Erythroblast (primary cell): ENCODE measurements at regions not wholly inside any gene's neighbourhood (a gene's known extent, or its start where the extent isn't known, plus 50 kb on each side); places are given as distances from the start of the nearest gene placed in this dataset.
"Not testable (repeated sequence)": the region's sequence is repeated elsewhere in the genome, so short reads cannot be mapped to it uniquely, and the experiment has no call there.

Source experiments
- DNase-seq, 2 experiments: peaks; one replicate each; lab custom pipeline; 2025; lab: John Stamatoyannopoulos, UW
- GATA1 ChIP-seq: IDR thresholded peaks from 2 replicates; pipeline ENCODE4 v1.6.1; 2011; ENCODE audit warnings: low read depth, mild to moderate bottlenecking, control low read depth, low read length, moderate library complexity
- POLR2A ChIP-seq: IDR thresholded peaks from 2 replicates; pipeline ENCODE4 v1.6.1; 2011; ENCODE audit warnings: mild to moderate bottlenecking, low read length

DNA sequence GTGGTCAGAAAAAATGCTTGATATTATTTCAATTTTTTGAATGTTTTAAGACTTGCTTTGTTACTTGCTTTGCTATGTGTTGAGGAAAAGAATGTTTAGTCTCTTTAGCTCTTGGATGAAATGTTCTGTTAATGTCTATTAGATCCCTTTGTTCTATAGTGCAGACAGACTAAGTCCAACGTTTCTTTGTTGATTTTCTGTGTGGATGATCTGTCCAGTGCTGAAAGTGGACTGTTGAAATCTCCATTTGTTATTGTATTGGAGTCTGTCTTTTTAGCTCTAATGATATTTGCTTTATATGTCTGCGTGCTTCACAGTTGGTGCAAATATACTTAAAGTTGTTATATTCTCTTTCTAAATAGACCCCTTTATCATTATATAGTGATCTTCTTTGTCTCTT is 220.6 kb downstream of the GUCY2F start:
- DNase-seq = no peak
- TF ChIP-seq GATA1 = no peak
- no peak for TF ChIP-seq POLR2A

GRCh38 chrX:109252789-109253188 is 229.1 kb downstream of the GUCY2F start:
- TF ChIP-seq GATA1 (no peak), POLR2A (no peak)
- no peak for DNase-seq

DNA sequence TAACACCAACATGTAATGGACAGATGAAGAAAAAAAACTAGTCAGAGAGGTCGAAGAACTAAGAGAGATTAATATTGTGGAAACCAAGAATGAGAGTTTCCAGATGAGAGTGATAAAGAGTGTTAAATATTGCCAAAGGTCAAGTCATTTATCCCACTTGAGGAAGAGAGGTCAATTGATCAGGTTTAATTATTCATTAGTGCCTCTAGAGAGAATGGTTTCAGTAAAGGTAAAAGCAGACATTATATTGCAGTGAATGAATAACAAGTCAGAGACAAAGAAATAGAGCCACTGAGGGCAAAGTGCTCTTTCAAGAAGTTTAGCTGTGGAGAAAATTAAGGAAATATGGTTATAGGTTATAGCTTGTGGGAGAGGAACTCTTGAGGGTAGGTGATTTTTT is 263.1 kb downstream of the GUCY2F start:
- TF ChIP-seq GATA1 (no peak), POLR2A (no peak)
- no peak for DNase-seq

DNA sequence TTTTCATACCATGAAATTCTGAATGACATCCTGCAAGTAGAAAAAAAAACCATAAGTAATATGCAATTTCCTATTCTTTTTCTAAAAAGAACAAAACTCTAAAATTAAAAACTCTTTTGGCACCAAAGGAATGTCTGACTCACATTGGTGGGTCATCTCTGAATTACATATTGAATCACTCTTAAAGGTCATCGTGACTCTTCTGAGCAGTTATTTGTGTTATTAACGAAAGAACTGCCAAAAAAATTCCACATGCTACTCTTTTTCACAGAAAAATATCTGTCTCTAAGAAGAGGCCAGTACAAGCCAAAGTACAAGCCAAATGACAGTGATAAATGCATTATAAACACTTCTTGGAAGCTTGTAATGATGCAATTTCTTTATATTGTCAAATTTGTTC is 282.2 kb downstream of the GUCY2F start:
- no peak for DNase-seq
- no peak for TF ChIP-seq POLR2A
- TF ChIP-seq GATA1 = no peak

DNA sequence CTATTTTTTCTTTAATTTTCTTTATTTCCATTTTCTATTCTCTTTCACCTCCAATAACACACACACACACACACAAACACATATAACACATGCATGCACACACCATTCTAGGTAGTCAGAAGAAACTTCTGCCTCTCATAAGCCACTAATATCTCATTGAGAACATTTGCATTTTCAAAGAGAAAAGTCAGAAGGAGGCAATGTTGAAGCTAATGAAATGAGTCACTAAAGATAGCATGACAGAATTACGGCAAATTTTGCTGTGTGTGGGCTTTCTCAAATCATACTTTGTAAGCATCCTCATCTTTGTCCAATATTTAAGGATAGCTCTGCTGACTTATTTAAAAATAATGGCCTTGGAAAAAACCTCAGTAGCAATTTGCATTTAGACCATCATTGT is 291.3 kb downstream of the GUCY2F start:
- TF ChIP-seq GATA1 = no peak
- no peak for TF ChIP-seq POLR2A
- no peak for DNase-seq

- no peak for DNase-seq
These were observed 294.3 kb downstream of the GUCY2F start for GRCh38 chrX:109187473-109188168.

DNA sequence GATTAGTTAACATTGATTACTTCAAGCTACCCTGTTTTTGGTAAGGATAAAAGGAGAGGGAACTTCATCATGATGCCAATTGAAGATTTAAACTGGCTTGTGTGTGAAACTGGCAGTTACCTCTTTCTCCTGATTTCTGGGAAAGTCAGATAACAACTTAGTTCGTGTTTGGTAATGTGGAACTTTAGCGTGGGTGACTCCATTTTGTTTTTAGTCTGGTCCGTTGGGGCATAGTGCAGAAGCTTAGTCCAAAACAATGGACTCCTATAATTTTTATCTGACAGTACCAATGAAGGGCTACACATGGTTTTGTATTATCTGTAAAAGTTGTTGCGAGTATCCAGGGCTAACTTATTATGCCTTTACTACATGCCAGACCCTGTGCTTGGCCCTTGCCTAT is 294.9 kb downstream of the GUCY2F start:
- TF ChIP-seq GATA1 (no peak), POLR2A (no peak)
- DNase-seq = no peak

More at GRCh38 chrX:109187473-109188168, 294.3 kb downstream of the GUCY2F start:
- no peak for TF ChIP-seq GATA1
- no peak for TF ChIP-seq POLR2A

GRCh38 chrX:109184506-109185139 is 297.3 kb downstream of the GUCY2F start:
- TF ChIP-seq GATA1 (no peak), POLR2A (no peak)
- no peak for DNase-seq

DNA sequence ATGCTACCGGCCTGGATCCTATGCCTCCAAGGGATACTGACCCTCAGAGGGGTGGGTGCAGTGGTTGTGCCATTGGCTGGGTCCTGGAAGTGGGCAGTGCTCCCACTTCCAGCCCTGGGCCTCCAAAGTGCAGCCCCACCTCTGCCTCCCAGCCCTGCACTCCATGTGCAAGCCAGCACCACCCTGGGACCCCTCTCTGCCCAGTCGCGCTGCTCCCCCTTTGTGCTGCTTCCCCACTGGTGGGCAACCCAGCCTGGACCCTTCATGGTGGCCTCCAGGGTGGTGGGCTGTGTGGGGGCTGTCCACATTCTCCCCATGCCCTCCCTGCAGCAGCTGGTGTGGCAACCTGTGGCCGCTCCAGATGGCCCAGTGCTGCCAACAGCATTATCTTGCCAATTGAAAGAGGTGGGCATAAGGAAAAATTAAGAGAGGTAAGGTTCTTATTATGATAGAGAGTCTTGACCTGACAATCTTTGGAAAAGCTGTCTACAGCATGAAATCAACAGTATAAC is 309.7 kb downstream of the GUCY2F start:
- DNase-seq = no peak
- TF ChIP-seq GATA1 (no peak), POLR2A (no peak)

DNA sequence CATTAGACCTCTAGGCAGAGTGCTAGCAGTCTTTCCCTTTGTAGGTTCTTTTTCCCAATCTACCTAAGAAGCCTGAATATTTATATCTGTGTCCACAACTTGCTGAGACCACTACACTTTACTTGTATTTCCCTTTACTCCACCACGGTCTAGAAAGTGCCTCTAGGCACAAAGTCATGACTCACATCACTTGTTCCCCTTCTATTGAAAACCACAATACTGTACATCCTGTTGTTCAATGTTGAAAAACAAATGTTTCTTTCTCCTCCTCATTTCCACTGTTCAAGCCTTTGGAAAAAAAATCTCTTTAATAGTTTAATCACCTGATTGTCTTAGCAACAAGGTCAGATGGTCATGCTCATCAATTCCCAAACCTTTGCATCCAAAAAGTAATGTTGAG is 326.7 kb downstream of the GUCY2F start:
- DNase-seq = no peak
- no peak for TF ChIP-seq GATA1
- TF ChIP-seq POLR2A = no peak

DNA sequence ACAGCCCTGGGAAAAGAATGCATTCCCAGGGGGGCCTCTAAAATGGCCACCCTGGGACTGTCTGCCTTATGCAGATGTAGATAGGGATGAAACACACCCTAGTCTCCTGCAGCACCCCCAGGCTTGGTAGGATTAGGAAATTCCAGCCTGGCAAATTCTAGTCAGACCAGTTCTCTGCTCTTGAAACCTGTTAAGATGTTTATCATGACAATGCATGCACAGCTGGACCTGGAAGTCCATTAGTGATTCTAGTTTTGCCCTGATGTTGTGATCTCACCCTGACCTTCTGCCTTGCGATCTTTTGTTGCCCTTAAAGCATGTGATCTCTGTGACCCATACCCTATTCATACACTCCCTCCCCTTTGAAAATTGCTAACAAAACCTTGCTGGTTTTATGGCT is 337.7 kb downstream of the GUCY2F start:
- DNase-seq = not testable (repeated sequence)

- no peak for DNase-seq
- TF ChIP-seq POLR2A (no peak), GATA1 (no peak)
These were observed 341.4 kb downstream of the GUCY2F start for GRCh38 chrX:109140463-109140862.

- no peak for DNase-seq
- TF ChIP-seq GATA1 (no peak), POLR2A (no peak)
These were observed 347.1 kb downstream of the GUCY2F start for GRCh38 chrX:109134777-109135176.

DNA sequence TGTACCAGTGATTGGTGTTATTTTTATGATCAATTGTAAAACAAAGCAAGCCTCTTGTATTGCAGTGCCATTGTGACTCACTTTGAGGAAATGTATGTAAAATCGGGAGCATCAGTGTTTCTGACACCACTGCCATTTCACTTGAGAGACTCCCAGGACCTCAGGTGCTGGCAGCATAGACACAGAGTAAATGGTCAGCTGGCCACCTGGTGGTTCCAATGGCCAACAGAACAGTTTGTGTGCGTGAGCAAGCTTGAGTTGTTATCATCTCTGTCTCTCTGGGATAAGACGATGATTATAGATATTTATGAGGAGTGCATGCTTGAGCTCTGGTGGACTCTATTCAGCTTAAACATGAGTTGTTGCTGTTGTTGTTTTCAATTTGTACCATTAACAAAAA is 356.6 kb downstream of the GUCY2F start:
- TF ChIP-seq POLR2A (no peak), GATA1 (no peak)
- no peak for DNase-seq

GRCh38 chrX:109089359-109089758 is 353.0 kb upstream of the IRS4 start:
- no peak for DNase-seq
- no peak for TF ChIP-seq GATA1

DNA sequence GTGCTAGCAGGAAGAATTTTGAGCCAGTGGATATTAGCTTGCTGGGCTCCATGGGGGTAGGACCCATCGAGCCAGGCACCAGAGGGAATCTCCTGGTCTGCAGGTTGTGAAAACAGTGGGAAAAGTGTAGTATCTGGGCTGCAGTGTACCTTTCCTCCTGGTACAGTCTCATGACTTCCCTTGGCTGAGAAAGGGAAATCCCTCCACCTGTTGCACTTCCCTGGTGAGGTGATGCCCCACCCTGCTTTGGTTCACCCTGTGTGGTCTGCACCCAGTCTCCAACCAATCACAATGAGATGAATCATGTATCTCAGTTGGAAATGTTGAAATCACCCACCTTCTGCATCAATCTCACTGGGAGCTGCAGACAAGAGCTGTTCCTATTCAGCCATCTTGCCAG is 341.4 kb upstream of the IRS4 start:
- DNase-seq = no peak
- TF ChIP-seq GATA1 = no peak
- TF ChIP-seq POLR2A = no peak

GRCh38 chrX:109054181-109054581 is 317.8 kb upstream of the IRS4 start:
- not testable (repeated sequence) for DNase-seq
